Brain microvascular endothelial cell (primary cell): ENCODE measurements at regions not wholly inside any gene's neighbourhood (a gene's known extent, or its start where the extent isn't known, plus 50 kb on each side); places are given as distances from the start of the nearest gene placed in this dataset.
"Not testable (repeated sequence)": the region's sequence is repeated elsewhere in the genome, so short reads cannot be mapped to it uniquely, and the experiment has no call there.

Experiments
- DNase-seq: peaks from one replicate; pipeline ENCODE4 v3.0.0-alpha.2; 2020
- H3K27ac ChIP-seq: fragments of 250-450 bp; sonication (Bioruptor Pico); 2 replicates; pipeline ENCODE4 v1.5.1; 2020; ENCODE audit warnings: mild to moderate bottlenecking, moderate library complexity
- H3K27me3 ChIP-seq: fragments of 250-450 bp; sonication (Bioruptor Pico); replicated peaks from 2 replicates; pipeline ENCODE4 v1.5.1; 2020; ENCODE audit warnings: mild to moderate bottlenecking
- H3K36me3 ChIP-seq: fragments of 250-450 bp; sonication (Bioruptor Pico); replicated peaks from 2 replicates; pipeline ENCODE4 v1.5.1; 2020; ENCODE audit warnings: mild to moderate bottlenecking
- H3K4me3 ChIP-seq: 2 replicates; pipeline ENCODE4 v1.5.1; 2011; ENCODE audit warnings: low read depth, mild to moderate bottlenecking, control low read depth, low read length, moderate library complexity
- in situ Hi-C: cut with HindIII; loops from 2 replicates; pipeline ENCODE4 v1.10.0; 2017; ENCODE audit warnings: low sequenced_read_pairs, low pct_ligation_motif_present
- TF ChIP-seq, protein P1 (sequence below): IDR thresholded peaks from 2 replicates; pipeline ENCODE4 v1.5.1; 2011; ENCODE audit warnings: low read depth, mild to moderate bottlenecking, moderate library complexity, low read length, control low read depth, inconsistent platforms; ENCODE audit errors: missing control alignments

DNA sequence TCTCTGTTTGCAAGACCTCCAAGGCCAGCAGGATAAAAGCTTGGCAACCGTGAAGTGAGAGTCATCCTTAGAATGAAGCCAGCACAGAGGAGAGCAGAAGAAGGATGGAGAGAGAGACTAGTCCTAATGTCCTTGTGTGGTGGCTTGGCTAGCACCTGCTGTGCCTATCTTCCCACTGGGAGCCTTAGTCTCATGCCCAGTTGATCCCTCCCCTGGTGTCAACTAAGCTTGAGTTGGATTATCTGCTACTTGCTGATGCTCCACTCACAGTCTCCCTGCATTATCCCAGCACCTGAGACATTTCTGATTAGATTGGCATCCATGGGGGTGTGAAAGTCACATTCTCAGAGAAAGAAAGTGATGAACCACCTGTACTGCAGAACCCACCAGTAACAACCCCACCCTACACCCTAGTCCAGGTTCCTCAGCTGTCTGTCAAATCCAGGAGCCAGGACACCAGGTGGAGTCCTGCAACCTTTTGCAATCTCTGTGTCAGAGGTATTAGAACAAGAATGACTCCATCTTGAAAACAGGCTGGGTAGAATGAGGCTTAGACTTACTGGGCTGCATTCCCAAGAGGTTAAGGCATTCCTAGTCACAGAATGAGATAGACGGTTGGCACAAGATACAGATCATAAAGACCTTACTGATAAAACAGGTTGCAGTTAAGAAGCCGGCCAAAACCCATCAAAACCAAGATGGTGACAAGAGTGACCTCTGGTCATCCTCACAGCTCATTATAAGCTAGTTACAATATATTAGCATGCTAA, 460.2 kb upstream of the C16orf82 start:
- H3K4me3 ChIP-seq: no peak overlapping the region
- no peaks in the 10 kb centered on the region for H3K36me3 ChIP-seq
- no peak overlapping the region for H3K27ac ChIP-seq
- no peaks in the 10 kb centered on the region for H3K27me3 ChIP-seq
- in situ Hi-C loops: no loop called here
- no peak for DNase-seq
- TF ChIP-seq, protein P1, sequence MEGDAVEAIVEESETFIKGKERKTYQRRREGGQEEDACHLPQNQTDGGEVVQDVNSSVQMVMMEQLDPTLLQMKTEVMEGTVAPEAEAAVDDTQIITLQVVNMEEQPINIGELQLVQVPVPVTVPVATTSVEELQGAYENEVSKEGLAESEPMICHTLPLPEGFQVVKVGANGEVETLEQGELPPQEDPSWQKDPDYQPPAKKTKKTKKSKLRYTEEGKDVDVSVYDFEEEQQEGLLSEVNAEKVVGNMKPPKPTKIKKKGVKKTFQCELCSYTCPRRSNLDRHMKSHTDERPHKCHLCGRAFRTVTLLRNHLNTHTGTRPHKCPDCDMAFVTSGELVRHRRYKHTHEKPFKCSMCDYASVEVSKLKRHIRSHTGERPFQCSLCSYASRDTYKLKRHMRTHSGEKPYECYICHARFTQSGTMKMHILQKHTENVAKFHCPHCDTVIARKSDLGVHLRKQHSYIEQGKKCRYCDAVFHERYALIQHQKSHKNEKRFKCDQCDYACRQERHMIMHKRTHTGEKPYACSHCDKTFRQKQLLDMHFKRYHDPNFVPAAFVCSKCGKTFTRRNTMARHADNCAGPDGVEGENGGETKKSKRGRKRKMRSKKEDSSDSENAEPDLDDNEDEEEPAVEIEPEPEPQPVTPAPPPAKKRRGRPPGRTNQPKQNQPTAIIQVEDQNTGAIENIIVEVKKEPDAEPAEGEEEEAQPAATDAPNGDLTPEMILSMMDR: no peak

DNA sequence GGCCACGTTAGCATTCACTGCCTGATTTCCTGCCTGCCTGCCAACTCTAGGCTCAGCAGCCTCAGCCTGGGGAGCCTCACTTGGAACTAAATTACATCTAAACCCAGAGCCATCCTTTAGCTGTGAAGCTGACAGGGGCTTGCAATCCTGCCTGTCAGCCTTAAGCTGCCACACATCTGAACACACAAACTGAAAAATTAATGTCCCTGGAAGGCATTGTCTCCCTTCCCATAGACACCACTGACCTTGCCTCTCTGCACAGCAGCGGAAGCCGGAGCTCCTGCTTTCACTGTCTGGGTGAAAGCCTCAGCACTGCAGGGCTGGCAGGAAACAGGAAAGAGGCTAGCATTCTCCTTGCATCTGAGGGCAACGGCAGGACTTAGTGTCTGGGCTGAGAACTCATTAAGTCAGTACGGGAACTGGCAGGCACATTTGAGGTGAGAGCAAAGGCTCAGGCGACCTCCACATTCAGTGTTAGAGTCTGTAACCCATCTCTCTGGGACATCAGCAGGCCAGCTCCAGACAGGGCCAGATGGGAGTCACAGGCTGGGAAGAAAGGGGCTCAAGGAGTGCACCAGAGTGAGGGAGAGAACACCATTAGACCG, 452.4 kb upstream of the C16orf82 start:
- TF ChIP-seq, protein P1: no peak
- Histone ChIP-seq H3K36me3 (no peaks in the 10 kb centered on the region), H3K4me3 (no peak overlapping the region), H3K27ac (no peak overlapping the region), H3K27me3 (no peaks in the 10 kb centered on the region)
- DNase-seq: no peak
- in situ Hi-C loops: no loop called here

DNA sequence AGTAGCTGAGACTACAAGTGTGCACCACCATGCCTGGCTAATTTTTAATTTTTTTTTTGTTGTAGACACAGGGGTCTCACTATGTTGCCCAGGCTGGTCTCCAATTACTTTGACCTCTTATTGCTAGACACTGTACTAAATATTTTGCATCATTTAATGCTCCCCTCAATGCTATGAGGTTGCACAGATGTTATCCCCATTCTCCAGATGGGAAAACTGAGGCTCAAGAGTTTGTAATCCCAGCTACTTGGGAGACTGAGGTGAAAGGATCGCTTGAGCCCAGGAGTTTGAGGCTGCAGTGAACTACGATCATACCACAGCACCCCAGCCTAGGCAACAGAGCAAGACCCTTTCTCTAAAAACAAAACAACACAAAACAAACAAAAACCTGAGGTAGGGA, 443.3 kb upstream of the C16orf82 start:
- TF ChIP-seq, protein P1: no peak
- H3K4me3 ChIP-seq: no peak overlapping the region
- no peak overlapping the region for H3K27ac ChIP-seq
- in situ Hi-C loops: no loop called here
- no peaks in the 10 kb centered on the region for H3K36me3 ChIP-seq
- no peaks in the 10 kb centered on the region for H3K27me3 ChIP-seq
- no peak for DNase-seq

DNA sequence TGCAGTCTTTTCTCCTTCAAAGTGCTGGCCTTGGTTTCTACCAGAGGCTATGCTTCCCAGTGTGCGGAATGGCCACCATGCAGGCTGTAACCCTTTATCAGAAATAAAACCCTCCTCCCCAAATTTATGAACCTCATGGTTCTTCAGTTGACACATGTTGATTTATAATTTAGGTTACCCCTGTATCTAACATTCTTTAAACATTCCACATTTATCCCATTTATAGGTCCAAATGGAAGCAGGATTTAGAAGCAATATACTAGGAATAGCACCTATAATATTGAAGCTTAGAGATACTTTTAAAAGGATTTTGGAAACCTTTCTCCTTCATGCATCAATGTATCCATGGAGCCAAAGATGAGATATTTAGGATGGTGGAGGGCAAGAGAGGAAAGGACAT, 438.8 kb upstream of the C16orf82 start:
- Histone ChIP-seq H3K36me3 (no peaks in the 10 kb centered on the region), H3K4me3 (no peak overlapping the region), H3K27ac (no peak overlapping the region), H3K27me3 (no peaks in the 10 kb centered on the region)
- TF ChIP-seq, protein P1: no peak
- DNase-seq: no peak
- in situ Hi-C loops: no loop called here

DNA sequence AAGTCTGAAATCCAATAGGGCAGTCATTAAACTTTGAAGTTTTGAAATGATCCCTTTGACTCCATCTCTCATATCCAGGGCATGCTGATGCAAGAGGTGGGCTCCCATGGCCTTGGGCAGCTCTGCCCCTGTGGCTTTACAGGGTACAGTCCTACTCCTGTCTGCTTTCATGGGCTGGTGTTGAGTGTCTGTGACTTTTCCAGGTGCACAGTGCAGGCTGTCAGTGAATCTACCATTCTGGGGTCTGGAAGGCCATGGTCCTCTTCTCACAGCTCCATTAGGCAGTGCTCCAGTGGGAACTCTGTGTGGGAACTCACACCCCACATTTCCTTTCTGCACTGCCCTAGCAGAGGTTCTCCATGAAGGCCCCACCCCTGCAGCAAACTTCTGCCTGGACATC, 435.4 kb upstream of the C16orf82 start:
- H3K36me3 ChIP-seq, in situ Hi-C loops, H3K27ac ChIP-seq, H3K27me3 ChIP-seq, DNase-seq, H3K4me3 ChIP-seq: not testable (repeated sequence)

DNA sequence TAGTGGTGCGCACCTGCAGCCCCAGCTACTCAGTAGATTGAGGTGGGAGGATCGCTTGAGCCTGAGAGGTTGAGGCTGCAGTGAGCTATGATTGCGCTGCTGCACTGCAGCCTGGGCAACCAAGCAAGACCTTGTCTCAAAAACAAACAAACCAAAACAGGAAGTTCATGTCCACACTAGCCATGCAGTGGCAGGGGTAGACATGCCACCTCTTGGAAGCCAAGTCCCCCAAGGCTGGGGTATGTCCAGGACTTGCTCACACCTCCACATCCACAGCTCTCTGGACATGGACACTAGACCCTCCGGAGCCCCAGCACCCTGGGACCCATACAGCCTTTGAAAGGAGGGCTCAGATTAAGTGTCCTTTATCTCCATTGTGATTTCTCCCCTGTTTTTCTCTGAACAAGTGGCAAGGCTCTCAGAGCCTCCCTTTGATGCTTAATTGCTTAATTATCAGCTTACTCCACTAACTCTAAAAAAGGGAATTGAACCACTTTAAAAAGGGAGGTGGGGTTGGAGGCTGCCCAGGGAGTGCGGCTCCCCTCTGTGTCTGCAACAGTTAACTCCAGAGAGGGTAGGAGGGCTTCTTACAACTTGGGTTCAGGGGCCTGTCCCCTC, 424.6 kb upstream of the C16orf82 start:
- H3K4me3 ChIP-seq: no peak overlapping the region
- TF ChIP-seq, protein P1: no peak
- DNase-seq: no peak
- in situ Hi-C loops: no loop called here
- H3K27me3 ChIP-seq: no peaks in the 10 kb centered on the region
- no peaks in the 10 kb centered on the region for H3K36me3 ChIP-seq
- no peak overlapping the region for H3K27ac ChIP-seq
